ENCODE measurements at regions not wholly inside any gene's neighbourhood (a gene's known extent, or its start where the extent isn't known, plus 50 kb on each side); places are given as distances from the start of the nearest gene placed in this dataset.
"Not testable (repeated sequence)": the region's sequence is repeated elsewhere in the genome, so short reads cannot be mapped to it uniquely, and the experiment has no call there.

GRCh38 chr9:75269197-75269596 is 180.9 kb downstream of the OSTF1 start:
- DNase-seq (ENCODE audit: low spot score): no peak
- in situ Hi-C loops (cut with MboI; ENCODE audit: low sequenced_read_pairs, unreplicated experiment): no loop called here
- no peak for TF ChIP-seq CTCF (IDR thresholded peaks at IDR 0.05; ENCODE audit: borderline replicate concordance, control extremely low read depth, extremely low read depth, insufficient read depth, missing control alignments)

GRCh38 chr9:75273055-75273454 is 184.7 kb downstream of the OSTF1 start:
- in situ Hi-C loops (cut with MboI; ENCODE audit: low sequenced_read_pairs, unreplicated experiment); DNase-seq (ENCODE audit: low spot score): not testable (repeated sequence)

GRCh38 chr9:75274781-75275180 is 186.5 kb downstream of the OSTF1 start:
- no peak for TF ChIP-seq CTCF (IDR thresholded peaks at IDR 0.05; ENCODE audit: borderline replicate concordance, control extremely low read depth, extremely low read depth, insufficient read depth, missing control alignments)
- no peak for DNase-seq (ENCODE audit: low spot score)
- in situ Hi-C loops (cut with MboI; ENCODE audit: low sequenced_read_pairs, unreplicated experiment): no loop called here

GRCh38 chr9:75282047-75282446 is 193.7 kb downstream of the OSTF1 start:
- DNase-seq (ENCODE audit: low spot score): no peak
- in situ Hi-C loops (cut with MboI; ENCODE audit: low sequenced_read_pairs, unreplicated experiment): no loop called here
- no peak for TF ChIP-seq CTCF (IDR thresholded peaks at IDR 0.05; ENCODE audit: borderline replicate concordance, control extremely low read depth, extremely low read depth, insufficient read depth, missing control alignments)

- DNase-seq (ENCODE audit: low spot score): no peak
- no peak for TF ChIP-seq CTCF (IDR thresholded peaks at IDR 0.05; ENCODE audit: borderline replicate concordance, control extremely low read depth, extremely low read depth, insufficient read depth, missing control alignments)
- in situ Hi-C loops (cut with MboI; ENCODE audit: low sequenced_read_pairs, unreplicated experiment): no loop called here
Observed at GRCh38 chr9:75289332-75289731, 201.0 kb downstream of the OSTF1 start.

GRCh38 chr9:75299324-75299723 is 211.0 kb downstream of the OSTF1 start:
- in situ Hi-C loops (cut with MboI; ENCODE audit: low sequenced_read_pairs, unreplicated experiment): no loop called here
- no peak for TF ChIP-seq CTCF (IDR thresholded peaks at IDR 0.05; ENCODE audit: borderline replicate concordance, control extremely low read depth, extremely low read depth, insufficient read depth, missing control alignments)
- DNase-seq (ENCODE audit: low spot score): no peak

- DNase-seq (ENCODE audit: low spot score): no peak
- in situ Hi-C loops (cut with MboI; ENCODE audit: low sequenced_read_pairs, unreplicated experiment): no loop called here
- TF ChIP-seq CTCF (IDR thresholded peaks at IDR 0.05; ENCODE audit: borderline replicate concordance, control extremely low read depth, extremely low read depth, insufficient read depth, missing control alignments): no peak
Observed at GRCh38 chr9:75333624-75334023, 245.3 kb downstream of the OSTF1 start.

Measured in GM13976 (cell line).